B cell (primary cell): ENCODE measurements at regions not wholly inside any gene's neighbourhood (a gene's known extent, or its start where the extent isn't known, plus 50 kb on each side); places are given as distances from the start of the nearest gene placed in this dataset.

Experiments used
- CTCF ChIP-seq: fragments of 200-600 bp; IDR thresholded peaks from one replicate; pipeline ENCODE4 v1.8.0; 2022; ENCODE audit warnings: antibody characterized with exemption, mild to moderate bottlenecking
- EZH2 ChIP-seq: IDR thresholded peaks from 2 replicates; pipeline ENCODE4 v1.6.1; 2012; ENCODE audit warnings: borderline replicate concordance, low read depth, mild to moderate bottlenecking, moderate library complexity, low read length; ENCODE audit not compliant: insufficient read depth, poor library complexity, severe bottlenecking

- TF ChIP-seq CTCF (no peak), EZH2 (no peak)
Observed at GRCh38 chr2:138213624-138214023, 249.4 kb downstream of the HNMT start.
